ENCODE measurements at regions not wholly inside any gene's neighbourhood (a gene's known extent, or its start where the extent isn't known, plus 50 kb on each side); places are given as distances from the start of the nearest gene placed in this dataset.

- 18 to 22% (median 19%) methylated on average over 11 of the region's 11 CpGs for WGBS, 3 donors
- peak; percentile 30 to 83 (median 74) for ATAC-seq
- no peak overlapping the region for H3K4me3 ChIP-seq
These were observed 182.1 kb downstream of the DMRT2 start for GRCh38 chr9:1231998-1232919.

GRCh38 chr9:1233568-1233967, 183.4 kb downstream of the DMRT2 start:
- intact Hi-C loops (cut with DNase I) = no loop called here
- H3K27ac ChIP-seq = no peak overlapping the region
- 10 to 20% (median 19%) methylated on average over 2 of the region's 2 CpGs for WGBS, 3 donors
- DNase-seq (no peak), ATAC-seq (peak in 2 of 4 donors; percentile 48 to 70)
- no peaks in the 10 kb centered on the region for H3K36me3 ChIP-seq (ENCODE audit: insufficient read depth in 1 of 2, low read depth in 1 of 2)
- no peak overlapping the region for H3K4me3 ChIP-seq
- H3K27me3 ChIP-seq (ENCODE audit: insufficient read depth in 3 of 3, low read length in 2 of 3) = no peaks in the 10 kb centered on the region
- TF ChIP-seq CTCF (IDR thresholded peaks at IDR 0.05) = no peak
- no peaks in the 10 kb centered on the region for H3K9me3 ChIP-seq
- no peaks in the 10 kb centered on the region for H3K4me1 ChIP-seq

More at GRCh38 chr9:1231998-1232919, 182.1 kb downstream of the DMRT2 start:
- Histone ChIP-seq H3K4me1 (no peaks in the 10 kb centered on the region), H3K27me3 (ENCODE audit: insufficient read depth in 3 of 3, low read length in 2 of 3) (no peaks in the 10 kb centered on the region), H3K36me3 (ENCODE audit: insufficient read depth in 1 of 2, low read depth in 1 of 2) (no peaks in the 10 kb centered on the region), H3K27ac (peak overlapping the region; percentile 31), H3K9me3 (no peaks in the 10 kb centered on the region)
- intact Hi-C loops (cut with DNase I) = no loop called here
- peak; percentile 69 to 76 for DNase-seq
- TF ChIP-seq CTCF (IDR thresholded peaks at IDR 0.05) = no peak

GRCh38 chr9:1235650-1236049, 185.5 kb downstream of the DMRT2 start:
- Histone ChIP-seq H3K27me3 (ENCODE audit: insufficient read depth in 3 of 3, low read length in 2 of 3) (no peaks in the 10 kb centered on the region), H3K27ac (no peak overlapping the region), H3K4me3 (no peak overlapping the region), H3K4me1 (no peaks in the 10 kb centered on the region), H3K36me3 (ENCODE audit: insufficient read depth in 1 of 2, low read depth in 1 of 2) (no peaks in the 10 kb centered on the region), H3K9me3 (no peaks in the 10 kb centered on the region)
- no peak for TF ChIP-seq CTCF (IDR thresholded peaks at IDR 0.05)
- intact Hi-C loops (cut with DNase I) = no loop called here
- WGBS, 3 donors = 61 to 90% (median 63%) methylated on average over 4 of the region's 4 CpGs
- ATAC-seq = no peak
- DNase-seq = no peak

GRCh38 chr9:1236061-1236460, 185.9 kb downstream of the DMRT2 start:
- Histone ChIP-seq H3K4me3 (no peak overlapping the region), H3K27me3 (ENCODE audit: insufficient read depth in 3 of 3, low read length in 2 of 3) (no peaks in the 10 kb centered on the region), H3K36me3 (ENCODE audit: insufficient read depth in 1 of 2, low read depth in 1 of 2) (no peaks in the 10 kb centered on the region), H3K27ac (no peak overlapping the region), H3K9me3 (no peaks in the 10 kb centered on the region), H3K4me1 (no peaks in the 10 kb centered on the region)
- ATAC-seq (no peak), DNase-seq (no peak)
- intact Hi-C loops (cut with DNase I) = no loop called here
- no peak for TF ChIP-seq CTCF (IDR thresholded peaks at IDR 0.05)
- 43 to 62% (median 47%) methylated on average over 2 of the region's 2 CpGs for WGBS, 3 donors
